ENCODE measurements at regions not wholly inside any gene's neighbourhood (a gene's known extent, or its start where the extent isn't known, plus 50 kb on each side); places are given as distances from the start of the nearest gene placed in this dataset.

- Histone ChIP-seq H3K27ac (ENCODE audit: low read depth, low read length, poor library complexity, severe bottlenecking) (no peak overlapping the region), H3K27me3 (replicated peaks; ENCODE audit: insufficient read depth, low read depth, low read length, poor library complexity) (peaks cover 23% of the 10 kb centered on the region), H3K9me3 (ENCODE audit: low read depth, low read length, poor library complexity, severe bottlenecking) (no peaks in the 10 kb centered on the region), H3K36me3 (ENCODE audit: insufficient read depth, low read length, poor library complexity, severe bottlenecking) (no peaks in the 10 kb centered on the region), H3K4me3 (ENCODE audit: low read depth, low read length, poor library complexity, severe bottlenecking) (no peak overlapping the region), H3K4me1 (ENCODE audit: insufficient read depth, low read length, poor library complexity, severe bottlenecking) (no peaks in the 10 kb centered on the region)
- POLR2A ChIA-PET (ENCODE audit: low non-redundant PET): no interaction called here
- intact Hi-C loops (cut with micrococcal nuclease; ENCODE audit: unreplicated experiment): no loop called here
- TF ChIP-seq CTCF (conservative IDR thresholded peaks at IDR 0.05; ENCODE audit: low read depth, low read length) (no peak), EZH2 (IDR thresholded peaks at IDR 0.05; ENCODE audit: borderline replicate concordance, low read depth, low read length, poor library complexity, severe bottlenecking) (no peak)
- DNase-seq (ENCODE audit: low spot score): no peak
- CTCF ChIA-PET: no interaction called here
- BruUV-seq (replicated peaks): no TSS peak
Measured at GRCh38 chr11:70725278-70725677, 326.9 kb downstream of the CTTN start.

GRCh38 chr11:70725739-70726138, 327.4 kb downstream of the CTTN start:
- ChIA-PET POLR2A (ENCODE audit: low non-redundant PET) (no interaction called here), CTCF (no interaction called here)
- no peak overlapping the region for H3K27ac ChIP-seq (ENCODE audit: low read depth, low read length, poor library complexity, severe bottlenecking)
- no peak for TF ChIP-seq CTCF (conservative IDR thresholded peaks at IDR 0.05; ENCODE audit: low read depth, low read length)
- TF ChIP-seq EZH2 (IDR thresholded peaks at IDR 0.05; ENCODE audit: borderline replicate concordance, low read depth, low read length, poor library complexity, severe bottlenecking): no peak
- H3K27me3 ChIP-seq (replicated peaks; ENCODE audit: insufficient read depth, low read depth, low read length, poor library complexity): peaks cover 23% of the 10 kb centered on the region
- H3K36me3 ChIP-seq (ENCODE audit: insufficient read depth, low read length, poor library complexity, severe bottlenecking): no peaks in the 10 kb centered on the region
- intact Hi-C loops (cut with micrococcal nuclease; ENCODE audit: unreplicated experiment): no loop called here
- no peak overlapping the region for H3K4me3 ChIP-seq (ENCODE audit: low read depth, low read length, poor library complexity, severe bottlenecking)
- H3K9me3 ChIP-seq (ENCODE audit: low read depth, low read length, poor library complexity, severe bottlenecking): no peaks in the 10 kb centered on the region
- DNase-seq (ENCODE audit: low spot score): no peak
- no peaks in the 10 kb centered on the region for H3K4me1 ChIP-seq (ENCODE audit: insufficient read depth, low read length, poor library complexity, severe bottlenecking)
- no TSS peak for BruUV-seq (replicated peaks)

GRCh38 chr11:70727021-70727420, 328.7 kb downstream of the CTTN start:
- no peak for DNase-seq (ENCODE audit: low spot score)
- intact Hi-C loops (cut with micrococcal nuclease; ENCODE audit: unreplicated experiment): no loop called here
- CTCF ChIA-PET: no interaction called here
- TF ChIP-seq EZH2 (IDR thresholded peaks at IDR 0.05; ENCODE audit: borderline replicate concordance, low read depth, low read length, poor library complexity, severe bottlenecking) (no peak), CTCF (conservative IDR thresholded peaks at IDR 0.05; ENCODE audit: low read depth, low read length) (no peak)
- Histone ChIP-seq H3K36me3 (ENCODE audit: insufficient read depth, low read length, poor library complexity, severe bottlenecking) (no peaks in the 10 kb centered on the region), H3K4me1 (ENCODE audit: insufficient read depth, low read length, poor library complexity, severe bottlenecking) (no peaks in the 10 kb centered on the region), H3K4me3 (ENCODE audit: low read depth, low read length, poor library complexity, severe bottlenecking) (no peak overlapping the region), H3K9me3 (ENCODE audit: low read depth, low read length, poor library complexity, severe bottlenecking) (no peaks in the 10 kb centered on the region), H3K27ac (ENCODE audit: low read depth, low read length, poor library complexity, severe bottlenecking) (no peak overlapping the region), H3K27me3 (replicated peaks; ENCODE audit: insufficient read depth, low read depth, low read length, poor library complexity) (peaks cover 14% of the 10 kb centered on the region)
- POLR2A ChIA-PET (ENCODE audit: low non-redundant PET): no interaction called here
- no TSS peak for BruUV-seq (replicated peaks)

All from A673 (cell line).